Heart left ventricle (tissue), 13 donors: ENCODE measurements at regions not wholly inside any gene's neighbourhood (a gene's known extent, or its start where the extent isn't known, plus 50 kb on each side); places are given as distances from the start of the nearest gene placed in this dataset.

Experiments used
- CTCF ChIP-seq, 12 donors: fragments of 200-600 bp; sonication (generic) in 4 of 12; IDR thresholded peaks; one replicate each; pipeline versions ENCODE4 v1.5.0 to v1.8.0; 2018 to 2022; ENCODE audit warnings: antibody characterized with exemption in 12 of 12, mild to moderate bottlenecking in 5 of 12
- POLR2A ChIP-seq, 2 donors: fragments of 450-650 bp; IDR thresholded peaks; one replicate each; pipeline ENCODE4 v1.6.1; 2017; ENCODE audit warnings: antibody characterized with exemption in 2 of 2, mild to moderate bottlenecking in 2 of 2, moderate library complexity in 2 of 2
- donor health status: ischemic (EF 13 %, LVEDD 7.1; RV severe dilation, severe dysfunction).
- donor health status: DM: no; HTN: yes; CAD: no.
- donor health status: DM: no; HTN: no; CAD: no.
- donor health status: ischemic (EF 25% LVEDD 6.9; RV normal size, moderate dysfunction).
- donor health status: ischemic (EF 25% LVEDD 5.7; RV mildly dilated, moderate dysfunction).
- donor health status: ischemic (EF 35%, LVEDD 5.7; RV mildly dilated, moderate dysfunction).
- donor health status: nonischemic (EF 11% LVEDD 7.7; RV severe dilation, severe dysfunction).
- donor health status: DM: yes; HTN: yes; CAD: no.
- donor health status: PGD.
- donor health status: ischemic (EF 29% LVEDD 5.4; RV normal size, mild dysfunction).
- donor health status: nonischemic (EF 23%, LVEDD 6.1; RV moderate dilation, normal function).

GRCh38 chr10:60998932-60999331, 54.9 kb upstream of the RHOBTB1 start:
- no peak for TF ChIP-seq CTCF (IDR thresholded peaks at IDR 0.05)
- TF ChIP-seq POLR2A (IDR thresholded peaks at IDR 0.05): no peak
